B cell (primary cell): ENCODE measurements at regions not wholly inside any gene's neighbourhood (a gene's known extent, or its start where the extent isn't known, plus 50 kb on each side); places are given as distances from the start of the nearest gene placed in this dataset.

Experiments used
- ATAC-seq: fragments of 200-7000 bp; cut with Tn5 transposase; one replicate; pipeline ENCODE4 v1.10.0; 2021; ENCODE audit warnings: low read depth, mild to moderate bottlenecking, moderate number of reproducible peaks, moderate library complexity
- CTCF ChIA-PET: fragments of 350-600 bp; sonication (Branson Sonifier 250); formaldehyde crosslinking; loops from one replicate; lab custom pipeline; 2021; ENCODE audit warnings: antibody characterized with exemption, inconsistent platforms; lab: Charles Lee
- POLR2A ChIA-PET: fragments of 350-600 bp; sonication (Branson Sonifier 250); formaldehyde crosslinking; loops from one replicate; lab custom pipeline; 2021; ENCODE audit warnings: antibody characterized with exemption; lab: Charles Lee
- DNase-seq: peaks from one replicate; pipeline ENCODE4 v3.0.0; 2013
- H2AFZ ChIP-seq: 2 replicates; pipeline ENCODE4 v1.6.1; 2012; ENCODE audit warnings: mild to moderate bottlenecking, low read depth, low read length; ENCODE audit not compliant: insufficient read depth, poor library complexity, severe bottlenecking
- H3K27ac ChIP-seq, 2 donors: 1 replicate in 1 of 2; 2 replicates in 1 of 2; pipeline ENCODE4 v1.5.1; 2012 to 2013; ENCODE audit warnings: low read length in 2 of 2, mild to moderate bottlenecking in 2 of 2, moderate library complexity in 1 of 2
- H3K27me3 ChIP-seq, 4 experiments: fragments of 200-600 bp in 1 of 4; sonication (generic) in 1 of 4; replicated peaks in 1 of 4; 1 replicate in 2 of 4; 2 replicates in 2 of 4; pipeline versions ENCODE4 v1.6.1 to v1.7.0; 2013 to 2016; ENCODE audit warnings: low read length in 3 of 4, mild to moderate bottlenecking in 2 of 4, mixed read lengths in 1 of 4, moderate library complexity in 1 of 4; ENCODE audit not compliant: insufficient read depth in 4 of 4, control insufficient read depth in 3 of 4; ENCODE audit errors: control extremely low read depth in 1 of 4
- H3K36me3 ChIP-seq, 2 experiments: replicated peaks in 1 of 2; 1 replicate in 1 of 2; 2 replicates in 1 of 2; pipeline versions ENCODE4 v1.6.1 to v1.7.1; 2013; ENCODE audit warnings: low read length in 1 of 2; ENCODE audit not compliant: insufficient read depth in 2 of 2, control insufficient read depth in 1 of 2; ENCODE audit errors: control extremely low read depth in 1 of 2, extremely low read depth in 1 of 2
- H3K4me1 ChIP-seq, 2 donors: fragments of 200-600 bp in 1 of 2; sonication (generic) in 1 of 2; 1 replicate in 1 of 2; 2 replicates in 1 of 2; pipeline versions ENCODE4 v1.5.1 to v1.6.1; 2013 to 2017; ENCODE audit warnings: low read length in 2 of 2; ENCODE audit not compliant: control insufficient read depth in 2 of 2, insufficient read depth in 2 of 2
- H3K4me2 ChIP-seq: replicated peaks from 2 replicates; pipeline ENCODE3; 2012; ENCODE audit warnings: mild to moderate bottlenecking, low read depth, low read length; ENCODE audit not compliant: poor library complexity, severe bottlenecking
- H3K4me3 ChIP-seq, 5 experiments: fragments of 200-600 bp in 1 of 5; sonication (generic) in 1 of 5; 1 replicate in 3 of 5; 2 replicates in 2 of 5; pipeline versions ENCODE4 v1.5.1 to v1.7.0; 2011 to 2016; ENCODE audit warnings: low read length in 4 of 5, mild to moderate bottlenecking in 4 of 5, low read depth in 2 of 5, control low read depth in 1 of 5, moderate library complexity in 1 of 5; ENCODE audit not compliant: insufficient read depth in 1 of 5; ENCODE audit errors: control extremely low read depth in 1 of 5, extremely low read depth in 1 of 5
- H3K79me2 ChIP-seq: fragments of 200-600 bp; sonication (generic); one replicate; pipeline ENCODE4 v1.6.0; 2016; ENCODE audit warnings: low read length; ENCODE audit not compliant: control insufficient read depth, insufficient read depth
- H3K9ac ChIP-seq: fragments of 200-600 bp; sonication (generic); 2 replicates; pipeline ENCODE4 v1.6.1; 2017; ENCODE audit warnings: mild to moderate bottlenecking, low read length, moderate library complexity
- H3K9me3 ChIP-seq, 3 donors: one replicate each; pipeline versions ENCODE4 v1.6.1 to v1.7.1; 2013; ENCODE audit warnings: low read length in 2 of 3; ENCODE audit not compliant: control insufficient read depth in 2 of 3, insufficient read depth in 1 of 3; ENCODE audit errors: control extremely low read depth in 1 of 3
- H4K20me1 ChIP-seq: 2 replicates; pipeline ENCODE4 v1.6.0; 2012; ENCODE audit warnings: mild to moderate bottlenecking, low read length; ENCODE audit not compliant: insufficient read depth, control insufficient read depth, poor library complexity, severe bottlenecking
- H3K27ac Mint-ChIP-seq: one replicate; pipeline ENCODE4 v1.8.0; 2021; ENCODE audit warnings: mixed read lengths
- H3K27me3 Mint-ChIP-seq: one replicate; pipeline ENCODE4 v1.8.0; 2021; ENCODE audit warnings: mixed read lengths
- H3K4me1 Mint-ChIP-seq: one replicate; pipeline ENCODE4 v1.8.0; 2021; ENCODE audit warnings: mixed read lengths
- H3K4me3 Mint-ChIP-seq: one replicate; pipeline ENCODE4 v1.8.0; 2021; ENCODE audit warnings: mixed read lengths
- H3K9me3 Mint-ChIP-seq: one replicate; pipeline ENCODE4 v1.8.0; 2022; ENCODE audit warnings: mixed read lengths; ENCODE audit not compliant: insufficient read depth
- EZH2 ChIP-seq: IDR thresholded peaks from 2 replicates; pipeline ENCODE4 v1.6.1; 2012; ENCODE audit warnings: borderline replicate concordance, low read depth, mild to moderate bottlenecking, moderate library complexity, low read length; ENCODE audit not compliant: insufficient read depth, poor library complexity, severe bottlenecking
- WGBS: methylation state at CpG from one replicate; pipeline ENCODE4 v1.1.5; 2013; ENCODE audit warnings: missing lambda C conversion rate; ENCODE audit not compliant: insufficient coverage; 5-methylcytosine and 5-hydroxymethylcytosine counted together
- intact Hi-C: fragments of 100-400 bp; cut with micrococcal nuclease; formaldehyde crosslinking; loops from one replicate; pipeline ENCODE4 v1.10.0; 2022
- TF ChIP-seq, protein P1 (sequence below): fragments of 200-600 bp; IDR thresholded peaks from one replicate; pipeline ENCODE4 v1.8.0; 2022; ENCODE audit warnings: antibody characterized with exemption, mild to moderate bottlenecking

- no peak for TF ChIP-seq EZH2
- TF ChIP-seq, protein P1, sequence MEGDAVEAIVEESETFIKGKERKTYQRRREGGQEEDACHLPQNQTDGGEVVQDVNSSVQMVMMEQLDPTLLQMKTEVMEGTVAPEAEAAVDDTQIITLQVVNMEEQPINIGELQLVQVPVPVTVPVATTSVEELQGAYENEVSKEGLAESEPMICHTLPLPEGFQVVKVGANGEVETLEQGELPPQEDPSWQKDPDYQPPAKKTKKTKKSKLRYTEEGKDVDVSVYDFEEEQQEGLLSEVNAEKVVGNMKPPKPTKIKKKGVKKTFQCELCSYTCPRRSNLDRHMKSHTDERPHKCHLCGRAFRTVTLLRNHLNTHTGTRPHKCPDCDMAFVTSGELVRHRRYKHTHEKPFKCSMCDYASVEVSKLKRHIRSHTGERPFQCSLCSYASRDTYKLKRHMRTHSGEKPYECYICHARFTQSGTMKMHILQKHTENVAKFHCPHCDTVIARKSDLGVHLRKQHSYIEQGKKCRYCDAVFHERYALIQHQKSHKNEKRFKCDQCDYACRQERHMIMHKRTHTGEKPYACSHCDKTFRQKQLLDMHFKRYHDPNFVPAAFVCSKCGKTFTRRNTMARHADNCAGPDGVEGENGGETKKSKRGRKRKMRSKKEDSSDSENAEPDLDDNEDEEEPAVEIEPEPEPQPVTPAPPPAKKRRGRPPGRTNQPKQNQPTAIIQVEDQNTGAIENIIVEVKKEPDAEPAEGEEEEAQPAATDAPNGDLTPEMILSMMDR = no peak
- H2AFZ ChIP-seq = no peak overlapping the region
- ATAC-seq (no peak), DNase-seq (no peak)
- no peaks in the 10 kb centered on the region for H3K36me3 ChIP-seq
- CTCF ChIA-PET = no interaction called here
- no CpG with 5 or more reads among the region's 3 CpGs for WGBS
- no peaks in the 10 kb centered on the region for H3K4me1 Mint-ChIP-seq
- peaks cover 5% of the 10 kb centered on the region for H3K9me3 Mint-ChIP-seq
- H3K4me2 ChIP-seq = no peak overlapping the region
- no peaks in the 10 kb centered on the region for H3K4me1 ChIP-seq
- H3K4me3 Mint-ChIP-seq = no peak overlapping the region
- no peak overlapping the region for H3K27ac Mint-ChIP-seq
- no peaks in the 10 kb centered on the region for H3K79me2 ChIP-seq
- POLR2A ChIA-PET = no interaction called here
- H3K27me3 ChIP-seq = no peaks in the 10 kb centered on the region
- H3K9me3 ChIP-seq = no peaks in the 10 kb centered on the region
- no peaks in the 10 kb centered on the region for H4K20me1 ChIP-seq
- no peaks in the 10 kb centered on the region for H3K27me3 Mint-ChIP-seq
- H3K4me3 ChIP-seq = no peak overlapping the region
- no peak overlapping the region for H3K27ac ChIP-seq
- intact Hi-C loops = no loop called here
- no peak overlapping the region for H3K9ac ChIP-seq
These were observed 219.1 kb upstream of the ARHGAP42 start for GRCh38 chr11:100467821-100468508.

DNA sequence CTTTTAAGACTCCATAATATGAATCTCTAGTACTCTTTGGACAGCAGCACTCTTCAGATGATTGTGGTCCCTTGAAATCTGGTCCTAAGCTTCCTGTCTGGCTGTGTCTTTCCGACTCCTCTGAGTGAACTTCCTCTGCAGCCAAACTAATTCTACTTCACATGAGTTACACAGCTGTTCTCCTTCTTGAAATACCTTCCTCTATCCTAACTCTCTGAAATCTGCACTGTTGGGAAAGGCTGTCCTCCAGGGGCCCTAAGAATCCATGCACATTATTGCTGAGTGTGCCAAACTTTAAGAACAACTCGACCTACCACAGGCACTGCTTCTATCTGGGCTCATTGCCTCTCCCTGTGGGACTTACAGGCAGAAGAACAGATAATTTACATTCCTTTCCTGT is 217.3 kb upstream of the ARHGAP42 start:
- H4K20me1 ChIP-seq = no peaks in the 10 kb centered on the region
- ChIA-PET POLR2A (no interaction called here), CTCF (no interaction called here)
- Mint-ChIP-seq H3K27me3 (no peaks in the 10 kb centered on the region), H3K27ac (no peak overlapping the region), H3K4me1 (no peaks in the 10 kb centered on the region), H3K4me3 (no peak overlapping the region), H3K9me3 (peaks cover 3% of the 10 kb centered on the region)
- no peaks in the 10 kb centered on the region for H3K36me3 ChIP-seq
- H3K27me3 ChIP-seq = no peaks in the 10 kb centered on the region
- intact Hi-C loops = no loop called here
- no peaks in the 10 kb centered on the region for H3K4me1 ChIP-seq
- no peak overlapping the region for H3K9ac ChIP-seq
- H3K4me2 ChIP-seq = no peak overlapping the region
- no peak for TF ChIP-seq EZH2
- TF ChIP-seq, protein P1 = no peak
- H3K79me2 ChIP-seq = no peaks in the 10 kb centered on the region
- no peak overlapping the region for H2AFZ ChIP-seq
- ATAC-seq (no peak), DNase-seq (no peak)
- no peak overlapping the region for H3K4me3 ChIP-seq
- WGBS = 22% methylated on average over 1 of the region's 2 CpGs
- H3K9me3 ChIP-seq = no peaks in the 10 kb centered on the region
- H3K27ac ChIP-seq = no peak overlapping the region
